ENCODE measurements at regions not wholly inside any gene's neighbourhood (a gene's known extent, or its start where the extent isn't known, plus 50 kb on each side); places are given as distances from the start of the nearest gene placed in this dataset.

- H3K4me1 Mint-ChIP-seq = peaks cover 3% of the 10 kb centered on the region
- Histone ChIP-seq H3K9ac (ENCODE audit: insufficient read depth, low read length, poor library complexity, severe bottlenecking) (no peak overlapping the region), H3K4me1 (ENCODE audit: control insufficient read depth in 1 of 2, insufficient read depth in 2 of 2, low read length in 2 of 2) (no peaks in the 10 kb centered on the region), H3K9me3 (replicated peaks in 1 of 2; ENCODE audit: control insufficient read depth in 1 of 2, insufficient read depth in 1 of 2, low read length in 2 of 2) (no peaks in the 10 kb centered on the region), H3K79me2 (ENCODE audit: insufficient read depth, low read length) (no peaks in the 10 kb centered on the region), H3K27ac (ENCODE audit: low read depth in 1 of 2, low read length in 2 of 2) (no peak overlapping the region), H3K4me3 (replicated peaks in 1 of 3; ENCODE audit: low read depth in 2 of 3, low read length in 3 of 3) (no peak overlapping the region), H2AFZ (ENCODE audit: insufficient read depth, low read depth, low read length, poor library complexity, severe bottlenecking) (no peak overlapping the region), H3K36me3 (replicated peaks in 1 of 2; ENCODE audit: control insufficient read depth in 1 of 2, insufficient read depth in 2 of 2, low read length in 2 of 2) (no peaks in the 10 kb centered on the region), H3K27me3 (ENCODE audit: control insufficient read depth in 2 of 2, insufficient read depth in 2 of 2, low read length in 2 of 2) (no peaks in the 10 kb centered on the region), H3K4me2 (replicated peaks; ENCODE audit: extremely low read depth, low read length, poor library complexity, severe bottlenecking) (no peak overlapping the region), H4K20me1 (ENCODE audit: insufficient read depth, low read length) (no peaks in the 10 kb centered on the region)
- H3K27me3 Mint-ChIP-seq (ENCODE audit: low read depth in 3 of 3) = no peaks in the 10 kb centered on the region
- peaks cover 0 to 4% (median 0%) of the 10 kb centered on the region in 7 donors for H3K9me3 Mint-ChIP-seq
- no peak overlapping the region for H3K4me3 Mint-ChIP-seq
- H3K36me3 Mint-ChIP-seq = no peaks in the 10 kb centered on the region
- 100% methylated on average over 1 of the region's 1 CpG for WGBS (ENCODE audit: insufficient coverage)
- no peak for TF ChIP-seq CTCF (IDR thresholded peaks at IDR 0.05)
- no peak overlapping the region for H3K27ac Mint-ChIP-seq
- no peak for DNase-seq
- intact Hi-C loops (cut with micrococcal nuclease) = no loop called here
These were observed 252.4 kb downstream of the SEC23A start for GRCh38 chr14:38850664-38851063.

- intact Hi-C loops (cut with micrococcal nuclease) = no loop called here
- Histone ChIP-seq H3K4me1 (ENCODE audit: control insufficient read depth in 1 of 2, insufficient read depth in 2 of 2, low read length in 2 of 2) (no peaks in the 10 kb centered on the region), H3K36me3 (replicated peaks in 1 of 2; ENCODE audit: control insufficient read depth in 1 of 2, insufficient read depth in 2 of 2, low read length in 2 of 2) (no peaks in the 10 kb centered on the region), H3K27ac (ENCODE audit: low read depth in 1 of 2, low read length in 2 of 2) (no peak overlapping the region), H2AFZ (ENCODE audit: insufficient read depth, low read depth, low read length, poor library complexity, severe bottlenecking) (no peak overlapping the region), H3K27me3 (ENCODE audit: control insufficient read depth in 2 of 2, insufficient read depth in 2 of 2, low read length in 2 of 2) (no peaks in the 10 kb centered on the region), H3K4me2 (replicated peaks; ENCODE audit: extremely low read depth, low read length, poor library complexity, severe bottlenecking) (no peak overlapping the region), H4K20me1 (ENCODE audit: insufficient read depth, low read length) (no peaks in the 10 kb centered on the region), H3K79me2 (ENCODE audit: insufficient read depth, low read length) (no peaks in the 10 kb centered on the region), H3K4me3 (replicated peaks in 1 of 3; ENCODE audit: low read depth in 2 of 3, low read length in 3 of 3) (no peak overlapping the region), H3K9me3 (replicated peaks in 1 of 2; ENCODE audit: control insufficient read depth in 1 of 2, insufficient read depth in 1 of 2, low read length in 2 of 2) (no peaks in the 10 kb centered on the region), H3K9ac (ENCODE audit: insufficient read depth, low read length, poor library complexity, severe bottlenecking) (no peak overlapping the region)
- Mint-ChIP-seq H3K4me3 (no peak overlapping the region), H3K36me3 (no peaks in the 10 kb centered on the region), H3K9me3 (peaks cover 0 to 7% (median 0%) of the 10 kb centered on the region in 7 donors), H3K27me3 (ENCODE audit: low read depth in 3 of 3) (no peaks in the 10 kb centered on the region), H3K4me1 (peaks cover 3% of the 10 kb centered on the region), H3K27ac (no peak overlapping the region)
- DNase-seq = no peak
- no CpG with 5 or more reads among the region's 2 CpGs for WGBS (ENCODE audit: insufficient coverage)
- TF ChIP-seq CTCF (IDR thresholded peaks at IDR 0.05) = no peak
These were observed 254.6 kb downstream of the SEC23A start for GRCh38 chr14:38848243-38848935.
